HFFc6 (cell line): ENCODE measurements at regions not wholly inside any gene's neighbourhood (a gene's known extent, or its start where the extent isn't known, plus 50 kb on each side); places are given as distances from the start of the nearest gene placed in this dataset.
A peak's percentile ranks its signal among the peaks of the same experiment; 100 is the strongest.

ENCODE experiments used
- DNase-seq: peaks from one replicate; pipeline ENCODE4 v3.0.0-alpha.2; 2018
- H3K27ac Mint-ChIP-seq: 2 replicates; pipeline ENCODE4 v1.8.0; 2020; ENCODE audit warnings: mild to moderate bottlenecking, mixed read lengths
- H3K27me3 Mint-ChIP-seq: 2 replicates; pipeline ENCODE4 v1.8.0; 2021; ENCODE audit warnings: mild to moderate bottlenecking, moderate library complexity, mixed read lengths; ENCODE audit not compliant: insufficient read depth
- H3K36me3 Mint-ChIP-seq: 2 replicates; pipeline ENCODE4 v1.8.0; 2021; ENCODE audit warnings: low read depth, mixed read lengths
- H3K4me1 Mint-ChIP-seq: 2 replicates; pipeline ENCODE4 v1.8.0; 2020; ENCODE audit warnings: low read depth, mixed read lengths
- H3K4me3 Mint-ChIP-seq: 2 replicates; pipeline ENCODE4 v1.8.0; 2020; ENCODE audit warnings: mild to moderate bottlenecking, moderate library complexity, mixed read lengths
- H3K9me3 Mint-ChIP-seq: 2 replicates; pipeline ENCODE4 v1.8.0; 2020; ENCODE audit warnings: mild to moderate bottlenecking, mixed read lengths
- TF ChIP-seq, protein P1 (sequence below): fragments of 200-600 bp; sonication (generic); IDR thresholded peaks from 2 replicates; pipeline ENCODE4 v1.5.0; 2021; ENCODE audit warnings: antibody characterized with exemption, mild to moderate bottlenecking

DNA sequence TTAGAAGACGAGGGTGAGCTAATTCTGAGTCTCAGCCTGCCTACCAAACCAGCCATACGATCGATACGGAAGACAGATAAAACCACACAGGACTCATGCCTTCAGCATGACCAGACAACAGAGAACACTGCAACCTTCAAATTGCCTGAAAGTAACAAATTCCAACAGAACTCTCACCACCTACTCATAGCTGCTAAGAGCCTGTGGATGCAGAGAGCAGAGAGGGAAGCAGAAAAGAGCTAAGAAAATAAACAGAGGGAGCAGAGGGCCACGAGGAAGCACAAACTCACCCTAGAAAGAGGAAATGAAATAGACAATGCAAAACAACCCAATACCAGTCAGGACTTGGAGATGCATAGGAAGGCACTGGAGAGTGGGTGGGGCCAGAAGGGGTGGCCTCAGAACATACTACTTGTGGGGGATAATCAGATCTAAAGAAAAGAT lies 86.7 kb upstream of the TAS2R1 start:
- peak overlapping the region; percentile 76 for H3K4me3 Mint-ChIP-seq
- no peaks in the 10 kb centered on the region; the same call in 1 of the 2 replicates for H3K27me3 Mint-ChIP-seq
- no peaks in the 10 kb centered on the region for H3K9me3 Mint-ChIP-seq
- H3K4me1 Mint-ChIP-seq: peaks cover 70% of the 10 kb centered on the region
- TF ChIP-seq, protein P1, sequence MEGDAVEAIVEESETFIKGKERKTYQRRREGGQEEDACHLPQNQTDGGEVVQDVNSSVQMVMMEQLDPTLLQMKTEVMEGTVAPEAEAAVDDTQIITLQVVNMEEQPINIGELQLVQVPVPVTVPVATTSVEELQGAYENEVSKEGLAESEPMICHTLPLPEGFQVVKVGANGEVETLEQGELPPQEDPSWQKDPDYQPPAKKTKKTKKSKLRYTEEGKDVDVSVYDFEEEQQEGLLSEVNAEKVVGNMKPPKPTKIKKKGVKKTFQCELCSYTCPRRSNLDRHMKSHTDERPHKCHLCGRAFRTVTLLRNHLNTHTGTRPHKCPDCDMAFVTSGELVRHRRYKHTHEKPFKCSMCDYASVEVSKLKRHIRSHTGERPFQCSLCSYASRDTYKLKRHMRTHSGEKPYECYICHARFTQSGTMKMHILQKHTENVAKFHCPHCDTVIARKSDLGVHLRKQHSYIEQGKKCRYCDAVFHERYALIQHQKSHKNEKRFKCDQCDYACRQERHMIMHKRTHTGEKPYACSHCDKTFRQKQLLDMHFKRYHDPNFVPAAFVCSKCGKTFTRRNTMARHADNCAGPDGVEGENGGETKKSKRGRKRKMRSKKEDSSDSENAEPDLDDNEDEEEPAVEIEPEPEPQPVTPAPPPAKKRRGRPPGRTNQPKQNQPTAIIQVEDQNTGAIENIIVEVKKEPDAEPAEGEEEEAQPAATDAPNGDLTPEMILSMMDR: no peak
- peak; percentile 94 for DNase-seq
- peak overlapping the region; percentile 88 for H3K27ac Mint-ChIP-seq
- H3K36me3 Mint-ChIP-seq: 0 out of 2 replicates have a peak, but pooled peaks cover 6% of the 10 kb centered on the region

DNA sequence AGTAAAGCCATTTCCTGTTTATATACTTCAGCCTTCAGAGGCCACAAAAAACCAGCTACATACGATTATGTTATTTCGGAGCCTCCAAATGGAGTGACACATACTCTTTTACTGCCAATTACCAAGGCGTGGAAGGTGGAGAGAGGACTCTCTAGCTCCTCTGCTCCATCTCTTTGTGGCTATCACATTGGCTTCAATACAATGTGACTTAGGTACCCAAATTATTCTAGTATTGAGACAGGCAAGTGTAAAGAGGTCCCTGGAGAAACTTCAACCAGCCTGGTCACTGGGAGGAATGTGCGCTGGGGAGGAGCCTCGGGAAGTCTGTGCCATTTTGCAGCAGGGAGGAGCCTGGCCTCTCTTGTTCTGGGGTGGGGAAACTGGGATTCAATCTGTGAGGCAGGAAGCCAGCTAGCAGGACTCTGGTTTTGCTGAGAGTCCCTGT lies 85.8 kb upstream of the TAS2R1 start:
- H3K4me1 Mint-ChIP-seq: peaks cover 79% of the 10 kb centered on the region
- no peaks in the 10 kb centered on the region; the same call in 1 of the 2 replicates for H3K27me3 Mint-ChIP-seq
- TF ChIP-seq, protein P1: no peak
- peak overlapping the region; percentile 76 for H3K4me3 Mint-ChIP-seq
- peak; percentile 66 for DNase-seq
- H3K36me3 Mint-ChIP-seq: 0 out of 2 replicates have a peak, but pooled peaks cover 6% of the 10 kb centered on the region
- H3K27ac Mint-ChIP-seq: peak overlapping the region; percentile 88
- no peaks in the 10 kb centered on the region for H3K9me3 Mint-ChIP-seq

DNA sequence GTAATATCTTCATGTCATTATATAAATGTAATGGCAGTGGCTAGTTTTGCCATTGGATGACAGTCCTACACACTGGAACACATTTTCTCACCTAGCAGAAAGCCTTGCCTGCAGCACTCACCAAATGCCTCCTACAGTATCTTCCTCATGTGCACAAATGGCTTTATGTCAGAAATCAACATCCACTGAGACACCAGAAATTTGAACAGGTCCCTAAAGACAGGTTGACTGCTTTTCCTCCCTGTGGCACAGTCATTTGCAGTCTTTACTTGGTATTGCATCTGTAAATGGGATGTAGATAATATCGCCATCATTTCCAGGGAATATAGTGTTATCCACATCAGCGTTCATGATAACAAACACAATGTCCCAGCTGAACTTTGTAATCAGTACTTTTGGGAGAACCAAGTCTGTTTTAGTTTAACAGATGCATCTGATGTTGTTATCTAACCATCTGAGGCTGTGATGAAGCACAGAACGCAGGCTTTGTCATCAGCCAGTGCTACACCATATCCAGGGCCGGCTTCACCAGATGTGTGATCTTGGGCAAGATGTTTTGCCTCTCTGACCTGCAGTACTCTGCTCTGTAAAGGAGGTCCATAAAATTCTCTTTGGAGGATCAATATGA lies 83.9 kb upstream of the TAS2R1 start:
- Mint-ChIP-seq H3K36me3 (0 out of 2 replicates have a peak, but pooled peaks cover 6% of the 10 kb centered on the region), H3K4me1 (peaks cover 73% of the 10 kb centered on the region), H3K4me3 (peak overlapping the region; percentile 45; the same call in 1 of the 2 replicates), H3K9me3 (no peaks in the 10 kb centered on the region), H3K27ac (peak overlapping the region; percentile 88), H3K27me3 (no peaks in the 10 kb centered on the region; the same call in none of the 2 replicates)
- TF ChIP-seq, protein P1: no peak
- DNase-seq: peak; percentile 26

DNA sequence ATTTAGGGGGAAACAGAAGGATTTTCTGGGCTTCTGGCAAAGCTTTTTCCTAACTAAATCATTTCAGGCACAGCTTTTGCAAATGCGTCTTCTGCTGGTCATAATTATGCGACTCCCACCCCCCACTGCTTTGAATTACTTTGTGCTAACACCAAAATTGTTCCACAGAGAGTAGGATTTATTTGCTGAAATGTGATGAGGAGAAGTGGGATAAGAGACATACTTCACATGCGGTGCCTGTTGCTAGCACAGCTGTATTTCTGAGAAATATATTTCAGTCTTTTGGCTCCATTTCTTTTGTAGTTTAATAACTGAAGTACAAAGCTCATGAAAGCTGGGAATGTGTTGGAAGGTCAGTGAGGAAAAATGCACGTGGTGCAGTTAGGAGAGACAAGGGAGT lies 83.2 kb upstream of the TAS2R1 start:
- Mint-ChIP-seq H3K27ac (peak overlapping the region; percentile 86), H3K4me1 (peaks cover 69% of the 10 kb centered on the region), H3K4me3 (peak overlapping the region; percentile 78), H3K9me3 (no peaks in the 10 kb centered on the region), H3K27me3 (no peaks in the 10 kb centered on the region; the same call in none of the 2 replicates), H3K36me3 (0 out of 2 replicates have a peak, but pooled peaks cover 6% of the 10 kb centered on the region)
- DNase-seq: no peak
- TF ChIP-seq, protein P1: no peak

DNA sequence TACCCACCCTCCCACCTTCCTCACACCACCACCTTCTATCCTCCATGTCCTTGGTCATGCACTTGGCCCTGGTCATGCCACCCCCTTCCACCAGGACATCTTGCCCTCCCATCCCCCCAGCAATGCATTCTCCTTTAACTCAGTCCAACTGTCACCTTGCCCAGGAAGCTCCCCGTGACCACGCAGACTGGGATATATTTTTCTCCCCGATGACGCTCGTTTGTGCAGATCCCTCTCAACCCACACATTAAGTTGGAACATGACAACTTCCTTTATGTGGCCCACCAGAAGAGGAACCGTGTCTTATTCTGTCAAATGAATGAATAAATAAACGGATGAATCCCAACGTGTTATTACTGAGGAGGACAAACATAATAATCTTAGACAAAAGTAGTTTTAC lies 82.8 kb upstream of the TAS2R1 start:
- DNase-seq: peak; percentile 33
- TF ChIP-seq, protein P1: no peak
- Mint-ChIP-seq H3K4me1 (peaks cover 70% of the 10 kb centered on the region), H3K27me3 (no peaks in the 10 kb centered on the region; the same call in 1 of the 2 replicates), H3K4me3 (peak overlapping the region; percentile 78), H3K36me3 (0 out of 2 replicates have a peak, but pooled peaks cover 6% of the 10 kb centered on the region), H3K27ac (peak overlapping the region; percentile 86), H3K9me3 (no peaks in the 10 kb centered on the region)
